ENCODE measurements at regions not wholly inside any gene's neighbourhood (a gene's known extent, or its start where the extent isn't known, plus 50 kb on each side); places are given as distances from the start of the nearest gene placed in this dataset.

GRCh38 chr10:35693800-35694199 lies 51.7 kb upstream of the FZD8 start:
- DNase-seq = no peak
